ENCODE measurements at regions not wholly inside any gene's neighbourhood (a gene's known extent, or its start where the extent isn't known, plus 50 kb on each side); places are given as distances from the start of the nearest gene placed in this dataset.
A peak's percentile ranks its signal among the peaks of the same experiment; 100 is the strongest.

DNA sequence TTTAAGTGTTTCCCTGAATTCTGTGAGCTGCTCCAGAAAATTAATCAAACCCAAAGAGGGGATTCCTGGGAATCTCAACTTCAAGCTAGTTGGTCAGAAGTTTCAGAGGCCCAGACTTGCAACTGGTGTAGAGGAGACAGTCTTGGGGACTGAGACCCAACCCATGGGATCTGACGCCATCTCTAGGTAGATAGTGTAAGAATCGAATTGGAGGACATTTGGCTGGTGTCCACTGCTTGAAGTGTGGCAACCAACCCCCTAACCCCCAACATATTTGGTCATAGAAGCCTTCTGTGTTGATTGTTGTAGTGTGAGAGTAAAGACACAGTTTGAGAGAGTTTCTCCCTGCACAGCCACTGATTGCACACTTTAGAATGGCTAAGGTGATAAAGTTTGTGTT, 103.5 kb upstream of the CARMIL1 start:
- H3K4me1 Mint-ChIP-seq (ENCODE audit: low read depth), result peaks cover 97% of the 10 kb centered on the region
- peak overlapping the region; percentile 85 for H3K27ac Mint-ChIP-seq
- H3K27me3 Mint-ChIP-seq (ENCODE audit: insufficient read depth), result no peaks in the 10 kb centered on the region
- H3K9me3 Mint-ChIP-seq, result no peaks in the 10 kb centered on the region
- no peaks in the 10 kb centered on the region for H3K36me3 Mint-ChIP-seq (ENCODE audit: low read depth)
- DNase-seq, result no peak
- no peak overlapping the region for H3K4me3 Mint-ChIP-seq
- TF ChIP-seq, protein P1, sequence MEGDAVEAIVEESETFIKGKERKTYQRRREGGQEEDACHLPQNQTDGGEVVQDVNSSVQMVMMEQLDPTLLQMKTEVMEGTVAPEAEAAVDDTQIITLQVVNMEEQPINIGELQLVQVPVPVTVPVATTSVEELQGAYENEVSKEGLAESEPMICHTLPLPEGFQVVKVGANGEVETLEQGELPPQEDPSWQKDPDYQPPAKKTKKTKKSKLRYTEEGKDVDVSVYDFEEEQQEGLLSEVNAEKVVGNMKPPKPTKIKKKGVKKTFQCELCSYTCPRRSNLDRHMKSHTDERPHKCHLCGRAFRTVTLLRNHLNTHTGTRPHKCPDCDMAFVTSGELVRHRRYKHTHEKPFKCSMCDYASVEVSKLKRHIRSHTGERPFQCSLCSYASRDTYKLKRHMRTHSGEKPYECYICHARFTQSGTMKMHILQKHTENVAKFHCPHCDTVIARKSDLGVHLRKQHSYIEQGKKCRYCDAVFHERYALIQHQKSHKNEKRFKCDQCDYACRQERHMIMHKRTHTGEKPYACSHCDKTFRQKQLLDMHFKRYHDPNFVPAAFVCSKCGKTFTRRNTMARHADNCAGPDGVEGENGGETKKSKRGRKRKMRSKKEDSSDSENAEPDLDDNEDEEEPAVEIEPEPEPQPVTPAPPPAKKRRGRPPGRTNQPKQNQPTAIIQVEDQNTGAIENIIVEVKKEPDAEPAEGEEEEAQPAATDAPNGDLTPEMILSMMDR (IDR thresholded peaks at IDR 0.05), result no peak

DNA sequence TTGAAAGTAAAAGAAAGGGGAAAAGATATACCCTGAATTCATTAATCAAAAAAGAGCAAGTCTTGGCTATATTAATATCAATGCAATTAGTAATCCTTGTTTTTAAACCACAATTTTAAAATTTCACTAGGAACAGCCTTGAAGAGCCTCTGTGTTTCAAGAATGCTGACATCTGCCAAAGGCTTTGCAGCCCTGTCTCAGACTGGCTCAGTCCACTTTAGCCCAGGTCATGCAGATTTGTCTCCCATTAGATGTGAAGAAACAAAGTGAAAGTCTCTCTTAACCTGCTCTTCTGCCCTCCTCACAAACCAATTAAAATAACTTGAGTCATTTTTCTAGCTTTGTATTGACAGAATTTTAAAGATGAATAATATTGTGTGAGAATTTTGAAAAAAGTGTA, 102.7 kb upstream of the CARMIL1 start:
- Mint-ChIP-seq H3K36me3 (ENCODE audit: low read depth) (no peaks in the 10 kb centered on the region), H3K9me3 (no peaks in the 10 kb centered on the region), H3K4me1 (ENCODE audit: low read depth) (peaks cover 97% of the 10 kb centered on the region), H3K27ac (no peak overlapping the region), H3K27me3 (ENCODE audit: insufficient read depth) (no peaks in the 10 kb centered on the region), H3K4me3 (no peak overlapping the region; the same call in 1 of the 2 replicates)
- TF ChIP-seq, protein P1 (IDR thresholded peaks at IDR 0.05), result no peak
- DNase-seq, result no peak

DNA sequence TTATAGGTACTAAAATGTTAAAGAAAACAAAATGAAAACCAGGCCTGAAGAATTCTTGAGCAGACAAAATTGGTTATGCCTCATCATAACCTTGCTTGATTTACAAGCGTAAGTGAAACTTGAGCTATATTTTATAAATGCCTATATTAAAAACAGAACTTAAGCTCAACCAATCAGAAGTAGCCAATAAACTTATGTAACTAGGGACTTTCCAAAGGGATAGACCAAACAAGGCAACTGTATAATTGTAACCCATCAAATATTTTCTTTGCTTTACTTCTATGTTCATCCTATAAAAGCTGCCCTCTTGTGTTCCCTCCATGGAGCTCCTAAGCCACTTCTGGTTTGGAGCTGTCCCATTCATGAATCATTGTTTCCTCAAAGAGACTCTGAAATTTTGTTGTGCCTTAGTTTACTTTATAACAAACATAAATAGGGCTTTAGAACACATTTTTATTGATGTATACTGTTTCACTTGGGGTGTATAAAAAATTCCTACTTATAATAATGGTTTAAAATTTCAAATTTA, 101.6 kb upstream of the CARMIL1 start:
- no peak for DNase-seq
- no peaks in the 10 kb centered on the region for H3K36me3 Mint-ChIP-seq (ENCODE audit: low read depth)
- TF ChIP-seq, protein P1 (IDR thresholded peaks at IDR 0.05), result no peak
- no peak overlapping the region for H3K27ac Mint-ChIP-seq
- peaks cover 97% of the 10 kb centered on the region for H3K4me1 Mint-ChIP-seq (ENCODE audit: low read depth)
- no peaks in the 10 kb centered on the region for H3K9me3 Mint-ChIP-seq
- H3K27me3 Mint-ChIP-seq (ENCODE audit: insufficient read depth), result no peaks in the 10 kb centered on the region
- H3K4me3 Mint-ChIP-seq, result no peak overlapping the region

DNA sequence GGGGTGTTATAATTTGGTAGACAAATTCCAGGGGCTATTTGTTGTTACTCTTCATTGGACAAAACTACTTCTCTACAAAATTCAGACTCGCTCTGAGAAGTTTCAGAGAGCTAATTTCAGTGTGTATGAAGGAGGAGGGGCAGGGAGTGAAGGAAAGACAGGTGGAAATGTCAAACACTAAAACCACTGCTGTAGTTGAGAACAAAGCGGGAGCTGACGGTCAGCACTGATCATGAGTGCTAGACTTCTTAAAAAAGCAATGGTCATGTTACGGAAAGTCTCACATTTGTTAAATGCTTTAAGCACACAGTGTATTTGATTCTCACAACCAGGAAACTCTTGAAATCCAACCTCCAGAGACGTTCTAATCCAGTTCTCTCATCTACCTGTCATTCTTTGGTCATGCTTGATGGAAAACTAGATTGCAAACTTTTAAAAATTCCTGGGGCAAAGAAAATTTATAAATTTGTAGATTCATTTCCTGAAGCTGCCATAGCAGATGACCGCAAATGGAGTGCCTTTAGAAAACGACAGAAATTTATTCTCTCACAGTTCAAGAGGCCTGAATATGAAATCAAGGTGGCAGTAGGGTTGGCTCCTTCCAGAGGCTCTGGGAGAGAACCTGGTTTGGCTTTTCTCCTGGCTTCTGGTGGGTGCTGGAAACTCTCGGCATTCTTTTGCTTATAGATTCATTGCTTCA, 100.7 kb upstream of the CARMIL1 start:
- H3K36me3 Mint-ChIP-seq (ENCODE audit: low read depth), result no peaks in the 10 kb centered on the region
- H3K4me1 Mint-ChIP-seq (ENCODE audit: low read depth), result peaks cover 94% of the 10 kb centered on the region
- TF ChIP-seq, protein P1 (IDR thresholded peaks at IDR 0.05), result no peak
- H3K27ac Mint-ChIP-seq, result peak overlapping the region; percentile 83
- DNase-seq, result no peak
- H3K27me3 Mint-ChIP-seq (ENCODE audit: insufficient read depth), result no peaks in the 10 kb centered on the region
- H3K4me3 Mint-ChIP-seq, result peak overlapping the region; percentile 69
- H3K9me3 Mint-ChIP-seq, result no peaks in the 10 kb centered on the region

DNA sequence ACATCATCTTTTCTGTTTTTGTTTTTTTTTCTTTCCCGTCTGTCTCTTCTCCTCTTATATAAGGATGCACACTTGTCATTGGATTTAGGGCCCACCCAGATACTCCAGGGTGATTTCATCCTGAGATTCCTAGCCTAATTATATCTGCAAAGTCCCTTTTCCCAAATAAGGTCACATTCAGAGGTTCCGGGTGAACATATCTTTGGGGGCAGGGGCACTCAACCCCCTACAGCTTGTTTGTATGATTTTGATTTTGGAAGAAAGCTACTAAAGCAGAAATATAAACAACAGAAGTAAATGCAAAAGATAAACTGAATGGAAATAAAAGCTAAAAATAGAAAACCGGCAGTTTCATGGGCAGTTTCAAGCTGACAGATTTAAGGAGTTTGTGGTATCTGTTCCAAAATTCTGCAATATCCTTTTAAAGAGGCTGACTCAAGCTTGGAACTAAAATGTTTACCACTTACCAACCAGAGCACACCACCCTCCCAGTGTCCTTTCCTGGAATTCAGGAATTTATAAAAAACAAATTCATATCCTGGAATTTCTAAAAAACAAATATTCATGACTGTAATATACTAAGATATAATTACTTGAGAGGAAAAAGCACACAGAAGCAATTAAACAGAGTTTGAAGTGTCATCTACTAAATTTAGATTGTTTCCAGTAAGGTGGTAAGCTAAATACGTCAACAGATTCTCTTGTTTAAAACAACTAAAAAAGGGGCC, 100.0 kb upstream of the CARMIL1 start:
- peak; percentile 73 for DNase-seq
- peaks cover 86% of the 10 kb centered on the region for H3K4me1 Mint-ChIP-seq (ENCODE audit: low read depth)

More for the DNA sequence above, 100.0 kb upstream of the CARMIL1 start:
- peak overlapping the region; percentile 69 for H3K4me3 Mint-ChIP-seq
- H3K27ac Mint-ChIP-seq, result peak overlapping the region; percentile 83
- H3K36me3 Mint-ChIP-seq (ENCODE audit: low read depth), result no peaks in the 10 kb centered on the region
- TF ChIP-seq, protein P1 (IDR thresholded peaks at IDR 0.05), result no peak
- H3K9me3 Mint-ChIP-seq, result no peaks in the 10 kb centered on the region
- no peaks in the 10 kb centered on the region for H3K27me3 Mint-ChIP-seq (ENCODE audit: insufficient read depth)
